ENCODE measurements at regions not wholly inside any gene's neighbourhood (a gene's known extent, or its start where the extent isn't known, plus 50 kb on each side); places are given as distances from the start of the nearest gene placed in this dataset.
A peak's percentile ranks its signal among the peaks of the same experiment; 100 is the strongest.

GRCh38 chr17:77597418-77598240, 360.9 kb upstream of the TNRC6C start:
- no peak for FAIRE-seq
- no peak for DNase-seq (ENCODE audit: extremely low spot score, insufficient read length, low read depth)

- DNase-seq (ENCODE audit: extremely low spot score, insufficient read length, low read depth) (no peak), FAIRE-seq (no peak)
These were observed 360.3 kb upstream of the TNRC6C start for GRCh38 chr17:77598241-77598620.

GRCh38 chr17:77599699-77600098, 358.8 kb upstream of the TNRC6C start:
- FAIRE-seq, result no peak
- no peak for DNase-seq (ENCODE audit: extremely low spot score, insufficient read length, low read depth)

- DNase-seq (ENCODE audit: extremely low spot score, insufficient read length, low read depth) (no peak), FAIRE-seq (no peak)
These were observed 358.2 kb upstream of the TNRC6C start for GRCh38 chr17:77600346-77600745.

GRCh38 chr17:77601054-77601979, 357.2 kb upstream of the TNRC6C start:
- no peak for DNase-seq (ENCODE audit: extremely low spot score, insufficient read length, low read depth)

GRCh38 chr17:77602062-77602746, 356.3 kb upstream of the TNRC6C start:
- no peak for DNase-seq (ENCODE audit: extremely low spot score, insufficient read length, low read depth)
- no peak for FAIRE-seq

More at GRCh38 chr17:77601054-77601979, 357.2 kb upstream of the TNRC6C start:
- no peak for FAIRE-seq

- FAIRE-seq (no peak), DNase-seq (ENCODE audit: extremely low spot score, insufficient read length, low read depth) (no peak)
These were observed 355.4 kb upstream of the TNRC6C start for GRCh38 chr17:77602883-77603640.

GRCh38 chr17:77604301-77604972, 354.1 kb upstream of the TNRC6C start:
- FAIRE-seq (no peak), DNase-seq (ENCODE audit: extremely low spot score, insufficient read length, low read depth) (no peak)

- DNase-seq (ENCODE audit: extremely low spot score, insufficient read length, low read depth) (no peak), FAIRE-seq (no peak)
These were observed 353.6 kb upstream of the TNRC6C start for GRCh38 chr17:77604973-77605313.

GRCh38 chr17:77606146-77606864, 352.2 kb upstream of the TNRC6C start:
- no peak for FAIRE-seq
- no peak for DNase-seq (ENCODE audit: extremely low spot score, insufficient read length, low read depth)

GRCh38 chr17:77606865-77607210, 351.7 kb upstream of the TNRC6C start:
- FAIRE-seq, result no peak
- no peak for DNase-seq (ENCODE audit: extremely low spot score, insufficient read length, low read depth)

- FAIRE-seq (no peak), DNase-seq (ENCODE audit: extremely low spot score, insufficient read length, low read depth) (no peak)
These were observed 350.9 kb upstream of the TNRC6C start for GRCh38 chr17:77607606-77608005.

GRCh38 chr17:77608431-77608830, 350.1 kb upstream of the TNRC6C start:
- no peak for DNase-seq (ENCODE audit: extremely low spot score, insufficient read length, low read depth)
- no peak for FAIRE-seq

GRCh38 chr17:77609553-77610517, 348.7 kb upstream of the TNRC6C start:
- DNase-seq (ENCODE audit: extremely low spot score, insufficient read length, low read depth) (peak; percentile 39), FAIRE-seq (peak; percentile 75)

GRCh38 chr17:77610518-77610893, 348.0 kb upstream of the TNRC6C start:
- no peak for FAIRE-seq
- DNase-seq (ENCODE audit: extremely low spot score, insufficient read length, low read depth), result no peak

GRCh38 chr17:77610972-77611521, 347.5 kb upstream of the TNRC6C start:
- FAIRE-seq (no peak), DNase-seq (ENCODE audit: extremely low spot score, insufficient read length, low read depth) (no peak)

- no peak for DNase-seq (ENCODE audit: extremely low spot score, insufficient read length, low read depth)
These were observed 346.6 kb upstream of the TNRC6C start for GRCh38 chr17:77611791-77612502.

More at GRCh38 chr17:77611791-77612502, 346.6 kb upstream of the TNRC6C start:
- no peak for FAIRE-seq
